ENCODE measurements at regions not wholly inside any gene's neighbourhood (a gene's known extent, or its start where the extent isn't known, plus 50 kb on each side); places are given as distances from the start of the nearest gene placed in this dataset.
"Not testable (repeated sequence)": the region's sequence is repeated elsewhere in the genome, so short reads cannot be mapped to it uniquely, and the experiment has no call there.

DNA sequence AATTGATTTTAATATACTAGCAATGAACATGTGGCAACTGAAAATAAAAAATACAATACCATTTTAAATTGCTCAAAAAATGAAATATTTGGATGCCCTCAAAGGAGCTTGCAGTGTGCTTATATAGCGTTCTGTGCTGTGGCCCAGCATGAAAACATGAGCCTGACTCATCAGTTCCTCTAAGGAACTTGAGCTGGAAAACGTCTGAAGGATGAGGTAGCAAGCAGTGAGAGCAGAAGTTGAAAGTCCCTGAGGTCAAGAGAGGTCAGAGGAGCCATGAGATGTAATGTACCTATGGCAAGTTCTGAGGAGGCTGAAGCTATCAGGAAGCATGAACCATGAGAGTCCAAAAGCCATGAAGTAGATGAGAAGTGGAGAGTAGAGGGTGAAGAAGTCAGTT, 59.7 kb downstream of the HMGB3 start:
- no peak for DNase-seq

- not testable (repeated sequence) for DNase-seq
Observed at GRCh38 chrX:151066373-151066772, 83.2 kb downstream of the HMGB3 start.

DNA sequence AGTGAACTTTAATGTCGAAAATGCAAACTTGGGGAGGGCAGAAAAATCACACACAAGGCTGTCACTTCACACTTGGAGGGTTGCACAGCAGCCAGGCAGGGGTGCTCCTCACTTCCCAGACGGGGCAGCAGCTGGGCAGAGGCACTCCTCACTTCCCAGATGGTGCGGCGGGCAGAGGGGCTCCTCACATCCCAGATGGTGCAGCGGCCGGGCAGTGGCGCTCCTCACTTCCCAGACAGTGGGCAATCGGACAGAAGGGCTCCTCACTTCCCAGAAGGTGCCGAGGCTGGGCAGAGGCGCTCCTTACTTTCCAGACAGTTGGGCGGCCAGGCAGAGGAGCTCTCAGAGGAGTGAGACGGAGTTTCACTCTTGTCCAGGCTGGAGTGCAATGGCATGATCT, 90.6 kb downstream of the HMGB3 start:
- no peak for DNase-seq

- no peak for DNase-seq
Observed at GRCh38 chrX:151081016-151081415, 95.4 kb upstream of the GPR50 start.

- peak; percentile 34 to 49 for DNase-seq
Observed at GRCh38 chrX:151082077-151082948, 94.1 kb upstream of the GPR50 start.

- DNase-seq = no peak
Observed at GRCh38 chrX:151084454-151084853, 91.9 kb upstream of the GPR50 start.

- DNase-seq = no peak
Observed at GRCh38 chrX:151085207-151085606, 91.2 kb upstream of the GPR50 start.

- DNase-seq = no peak
Observed at GRCh38 chrX:151088221-151088620, 88.2 kb upstream of the GPR50 start.

GRCh38 chrX:151099001-151099400, 77.4 kb upstream of the GPR50 start:
- DNase-seq = no peak

GRCh38 chrX:151100799-151101198, 75.6 kb upstream of the GPR50 start:
- no peak for DNase-seq

- not testable (repeated sequence) for DNase-seq
Observed at GRCh38 chrX:151113200-151113599, 63.2 kb upstream of the GPR50 start.

Measured in CD4-positive, alpha-beta T cell treated with Interleukin-1 beta for 1 hour (primary cell).